GM04504 (cell line): ENCODE measurements at regions not wholly inside any gene's neighbourhood (a gene's known extent, or its start where the extent isn't known, plus 50 kb on each side); places are given as distances from the start of the nearest gene placed in this dataset.
A peak's percentile ranks its signal among the peaks of the same experiment; 100 is the strongest.
"Not testable (repeated sequence)": the region's sequence is repeated elsewhere in the genome, so short reads cannot be mapped to it uniquely, and the experiment has no call there.

Source experiments
- DNase-seq: peaks from one replicate; pipeline ENCODE4 v3.0.0-alpha.2; 2012; ENCODE audit warnings: low read depth

DNA sequence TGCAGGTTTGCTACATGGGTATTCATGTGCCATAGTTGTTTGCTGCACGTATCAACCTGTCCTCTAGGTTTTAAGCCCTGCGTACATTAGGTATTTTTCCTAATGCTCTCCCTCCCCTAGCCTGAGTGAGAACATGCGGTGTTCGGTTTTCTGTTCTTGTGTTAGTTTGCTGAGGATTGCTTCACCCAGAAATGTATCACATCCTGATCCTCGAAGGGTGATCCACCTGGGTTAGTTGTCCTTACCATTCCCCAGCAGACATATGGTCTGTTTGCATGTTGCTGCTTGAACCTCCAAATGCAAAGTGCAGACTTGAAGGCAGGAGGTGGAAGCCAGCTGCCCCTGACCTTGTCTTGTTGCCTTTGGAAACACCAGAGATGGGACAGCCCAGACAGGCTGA is 161.5 kb upstream of the WDR1 start:
- DNase-seq = no peak

DNA sequence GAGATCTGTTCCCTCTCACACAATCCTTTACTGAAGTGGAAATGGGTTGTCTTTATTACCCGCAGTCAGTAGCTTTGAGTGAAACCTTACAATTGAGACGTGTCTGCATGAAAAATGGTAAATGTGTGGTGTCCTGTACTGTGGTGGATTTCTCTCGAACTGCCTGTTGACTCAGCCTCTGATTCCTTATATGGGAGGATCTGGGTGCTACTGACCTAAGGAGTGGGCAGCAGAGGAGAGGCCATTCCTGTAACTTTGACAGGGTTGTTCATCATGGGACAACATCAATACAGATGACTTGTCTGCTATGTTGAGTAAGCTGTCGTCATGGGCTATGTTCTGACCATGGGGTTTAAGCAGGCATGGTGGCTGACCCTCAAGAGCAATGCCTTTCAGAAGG is 159.6 kb upstream of the WDR1 start:
- no peak for DNase-seq

DNA sequence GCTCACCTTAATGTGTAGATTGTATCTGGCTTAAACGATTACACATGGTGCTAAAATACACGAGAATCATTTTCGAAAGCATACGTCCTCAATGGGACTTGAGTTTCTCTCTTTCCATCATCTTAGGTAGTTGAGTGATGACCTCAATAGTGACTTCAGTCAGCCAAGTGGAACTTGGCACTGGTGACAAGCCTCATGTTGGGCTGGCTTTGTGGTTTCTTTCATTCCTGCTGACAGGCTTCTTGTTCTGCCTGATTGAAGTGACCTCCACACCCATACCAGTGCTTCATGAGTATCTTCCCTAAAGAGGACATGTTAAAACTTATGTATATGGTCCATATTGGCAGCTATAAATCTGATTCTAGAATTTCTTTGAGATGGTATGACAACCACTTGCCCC is 159.1 kb upstream of the WDR1 start:
- no peak for DNase-seq

DNA sequence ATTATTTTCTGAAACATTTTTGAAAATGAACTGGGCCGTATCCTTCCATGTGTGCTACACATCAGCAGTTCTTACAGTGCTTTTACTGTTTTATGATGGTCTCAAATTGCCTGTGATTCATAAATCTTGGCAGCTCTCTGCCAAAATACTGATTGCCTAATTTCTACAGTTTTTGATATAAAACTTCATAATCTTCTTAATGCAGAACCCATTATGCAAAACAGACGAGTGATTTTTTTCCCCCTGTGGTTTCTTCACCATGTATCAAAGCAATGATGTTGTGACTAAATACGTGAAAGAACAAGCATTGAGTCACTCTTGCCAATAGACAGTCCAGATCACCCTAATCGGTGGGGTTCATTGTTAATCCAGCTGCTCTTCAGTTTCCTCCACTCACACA is 156.4 kb upstream of the WDR1 start:
- peak; percentile 46 for DNase-seq

DNA sequence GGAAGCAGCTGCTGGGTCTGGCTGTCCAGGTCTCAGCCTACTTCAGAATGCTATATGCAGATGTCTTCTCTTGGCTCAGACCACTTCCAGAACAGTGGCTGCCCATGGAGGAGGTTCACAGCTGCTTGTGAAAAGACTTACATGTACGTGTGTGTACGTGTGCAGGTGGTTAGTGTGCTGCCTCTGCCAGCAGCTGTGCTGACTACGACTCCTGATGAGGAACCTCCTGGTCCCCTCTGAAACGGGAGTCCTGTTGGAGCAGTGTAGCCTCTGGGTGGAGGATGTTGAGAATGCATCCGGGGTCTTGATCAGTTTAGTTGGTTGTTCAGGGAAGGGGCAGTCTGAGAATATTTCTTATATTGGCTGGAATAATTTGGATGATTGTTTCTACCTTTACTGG is 155.9 kb upstream of the WDR1 start:
- no peak for DNase-seq

DNA sequence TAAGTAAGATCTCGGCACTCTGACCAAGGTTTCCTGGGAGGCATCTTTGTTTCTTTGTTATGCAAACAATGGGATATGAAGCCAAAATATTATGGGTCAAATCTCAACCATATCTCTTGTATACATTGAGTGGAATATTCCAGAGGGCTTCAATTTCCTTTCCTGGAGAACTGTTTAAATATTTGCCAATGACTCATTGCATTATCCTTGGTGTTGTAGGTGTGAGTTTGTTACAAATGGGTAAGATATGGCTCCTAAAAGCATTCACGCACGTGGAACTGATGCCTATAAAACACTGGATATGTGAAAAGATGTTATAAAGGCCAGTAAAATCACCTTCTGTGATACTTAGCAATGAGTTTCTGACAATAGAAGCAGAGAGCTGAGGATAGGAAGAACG is 150.5 kb upstream of the WDR1 start:
- no peak for DNase-seq

DNA sequence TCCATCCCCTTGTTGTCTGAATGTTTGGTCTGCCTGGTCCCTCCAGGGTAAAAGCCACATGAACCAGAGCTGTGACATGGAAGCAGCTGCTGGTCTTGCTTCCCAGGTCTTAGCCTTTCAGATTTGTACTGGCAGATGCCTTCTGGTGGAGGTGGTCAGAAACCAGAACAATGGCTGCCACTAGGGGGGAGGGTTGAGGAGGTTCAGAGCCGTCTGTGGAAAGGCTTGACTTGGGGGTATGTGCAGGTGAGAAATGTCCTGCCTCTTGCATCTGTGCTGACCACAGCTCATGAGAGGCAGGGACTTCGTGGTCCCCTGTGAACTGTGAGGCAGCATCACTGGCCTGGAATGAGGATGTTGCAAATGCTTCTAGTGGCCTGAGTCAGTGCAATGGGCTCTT is 144.2 kb upstream of the WDR1 start:
- DNase-seq = no peak

DNA sequence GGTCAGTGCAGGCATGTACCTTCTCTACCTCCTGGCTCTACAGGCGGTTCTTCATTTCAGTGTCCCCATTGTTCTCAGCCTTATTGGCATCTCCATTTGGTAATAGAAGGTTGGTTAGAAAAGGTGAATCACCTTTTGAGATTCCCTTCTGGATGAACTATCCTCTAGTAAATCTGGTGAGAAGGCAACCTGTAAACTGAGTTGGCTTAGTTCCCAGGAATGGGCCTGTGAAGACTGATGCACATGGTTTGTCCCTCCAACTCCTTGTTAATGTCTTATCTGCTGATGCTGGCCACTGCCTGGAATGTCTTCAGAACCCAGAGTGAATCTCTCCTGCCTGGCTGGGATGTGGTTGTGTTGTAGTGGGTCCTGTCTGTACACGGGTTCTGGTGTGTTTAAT is 143.4 kb upstream of the WDR1 start:
- no peak for DNase-seq

DNA sequence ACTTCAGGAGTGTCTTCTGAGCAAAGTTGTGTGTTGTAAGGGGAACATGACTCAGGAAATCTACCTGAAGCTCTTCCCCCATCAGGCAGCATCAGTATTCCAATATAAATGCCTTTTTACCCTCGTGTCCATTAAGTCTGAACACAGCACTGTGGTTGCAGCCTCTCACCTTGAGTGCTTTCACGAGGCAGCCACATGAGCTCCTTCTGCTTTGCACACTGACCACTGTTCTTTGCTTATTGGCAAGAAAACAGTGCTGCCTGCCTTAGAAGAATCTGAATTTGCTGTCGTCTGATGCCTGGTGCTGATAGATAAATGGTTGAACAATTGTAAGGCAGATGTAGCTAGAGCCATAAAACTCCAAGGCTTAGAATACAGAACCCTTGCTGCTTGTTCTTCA is 139.6 kb upstream of the WDR1 start:
- DNase-seq = no peak

DNA sequence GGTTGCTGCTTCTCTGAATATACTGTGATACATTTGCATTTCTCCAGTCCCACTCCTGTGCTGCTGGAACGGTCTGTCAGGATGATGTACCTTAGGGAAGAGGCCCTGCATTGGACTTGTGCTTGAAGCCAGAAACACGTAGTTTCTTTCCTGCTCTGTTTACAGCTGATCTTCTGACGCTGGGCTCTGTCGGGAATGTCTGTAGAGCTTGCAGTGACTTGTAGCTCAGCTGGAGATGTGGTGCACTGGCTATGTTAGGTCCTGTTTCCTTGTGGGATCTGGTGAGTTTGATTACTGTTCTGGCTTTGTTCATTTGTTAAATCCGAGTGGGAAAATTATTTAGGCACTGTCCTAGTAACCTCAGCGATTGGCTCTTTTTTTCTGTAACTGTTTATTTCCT is 137.2 kb upstream of the WDR1 start:
- DNase-seq = no peak

DNA sequence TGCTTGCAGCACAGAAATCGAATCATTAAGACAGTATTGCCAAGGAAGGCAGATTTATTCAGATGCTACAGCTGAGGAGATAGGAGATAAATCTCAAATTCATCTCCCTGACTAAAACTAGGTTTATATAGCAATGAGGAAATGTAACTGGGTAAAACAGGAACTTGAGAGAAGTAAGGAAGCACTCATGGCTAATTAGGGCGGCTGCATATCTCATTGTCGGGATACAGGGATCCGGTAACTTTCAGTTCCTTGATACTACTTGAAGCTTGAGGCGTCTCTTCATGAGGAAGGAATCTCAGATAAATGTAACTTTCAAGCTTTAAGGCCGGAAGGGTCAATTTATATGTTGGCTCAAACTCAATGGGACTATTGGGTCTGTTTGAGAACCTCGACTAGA is 129.2 kb upstream of the WDR1 start:
- DNase-seq = no peak

DNA sequence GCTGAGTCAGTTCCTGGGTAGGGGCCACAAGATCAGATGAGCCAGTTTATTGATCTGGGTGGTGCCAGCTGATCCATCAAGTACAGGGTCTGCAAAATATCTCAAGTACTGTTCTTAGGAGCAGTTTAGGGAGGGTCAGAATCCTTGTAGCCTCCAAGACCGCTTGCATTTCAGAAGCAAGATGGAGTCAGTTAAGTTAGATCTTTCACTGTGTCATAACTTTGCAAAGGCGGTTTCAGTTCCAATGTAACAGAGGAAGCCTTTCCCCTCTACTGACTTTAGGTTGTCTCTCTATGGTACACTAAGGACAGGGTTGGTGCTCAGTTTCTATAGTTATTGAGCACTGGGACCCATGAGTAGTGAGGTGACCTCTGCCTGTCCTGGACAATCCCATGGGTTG is 127.3 kb upstream of the WDR1 start:
- DNase-seq = no peak

DNA sequence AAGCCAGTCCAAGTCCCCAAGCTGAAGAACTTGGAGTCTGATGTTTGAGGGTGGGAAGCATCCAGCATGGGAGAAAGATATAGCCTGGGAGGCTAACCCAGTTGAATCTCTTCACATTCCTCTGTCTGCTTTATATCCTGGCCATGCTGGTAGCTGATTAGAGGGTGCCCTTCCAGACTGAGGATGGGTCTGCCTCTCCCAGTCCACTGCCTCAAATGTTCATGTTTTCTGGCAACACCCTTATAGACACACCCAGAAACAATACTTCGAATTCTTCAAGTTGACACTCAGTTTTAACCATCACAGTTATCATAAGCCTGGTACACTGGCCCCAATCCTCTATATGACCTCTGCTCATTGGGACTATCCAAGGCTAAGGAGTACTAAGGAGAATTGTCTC is 124.1 kb upstream of the WDR1 start:
- no peak for DNase-seq

DNA sequence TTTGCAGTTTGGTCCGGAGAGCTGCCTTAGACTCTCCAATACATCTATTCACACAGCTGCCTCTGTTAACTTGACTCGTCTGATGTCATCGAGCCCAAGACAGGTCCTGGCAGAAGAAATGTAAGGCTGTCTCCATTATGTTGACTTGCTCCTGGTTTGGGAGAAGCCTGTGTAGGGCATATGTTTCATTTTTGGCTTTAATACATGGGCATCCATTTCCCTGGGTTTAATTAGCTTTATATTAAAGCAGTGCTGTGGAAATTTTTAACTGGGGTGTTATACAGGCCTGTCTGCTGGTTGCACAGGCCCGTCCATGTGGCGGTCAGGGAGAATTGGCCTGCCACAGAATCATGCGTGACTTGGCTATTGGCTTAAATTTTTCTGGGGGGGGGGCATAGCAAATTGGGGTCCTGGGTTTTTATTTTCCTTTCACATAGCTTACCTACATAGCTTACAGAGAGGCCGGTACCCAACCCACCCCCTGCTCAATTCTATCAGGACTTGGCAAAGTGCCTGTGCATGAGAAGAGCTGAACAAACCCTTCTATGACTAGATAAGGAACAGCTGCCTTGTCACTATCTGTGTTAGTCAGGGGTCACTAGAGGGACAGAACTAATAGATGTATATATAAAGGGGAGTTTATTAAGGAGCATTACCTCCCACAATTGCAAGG is 123.5 kb upstream of the WDR1 start:
- no peak for DNase-seq

DNA sequence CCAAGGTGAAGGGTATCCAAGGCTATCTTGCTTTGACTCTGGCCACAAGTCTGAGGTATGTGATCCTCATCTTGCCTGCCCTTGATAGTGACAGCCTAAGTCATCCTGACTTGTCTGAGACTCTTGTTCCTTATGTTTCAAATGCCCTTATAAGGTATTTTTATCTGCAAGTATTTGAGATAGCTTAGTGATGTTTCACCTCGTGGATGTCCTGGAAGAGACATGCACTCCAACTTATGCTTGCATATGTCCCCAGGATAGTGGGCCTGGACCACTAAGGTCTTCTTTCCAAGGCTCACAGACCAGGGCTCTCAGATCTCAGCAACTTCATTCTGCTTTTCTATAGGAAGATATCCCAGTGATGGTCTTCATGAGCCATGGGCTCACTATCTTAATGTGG is 120.5 kb upstream of the WDR1 start:
- DNase-seq = no peak

DNA sequence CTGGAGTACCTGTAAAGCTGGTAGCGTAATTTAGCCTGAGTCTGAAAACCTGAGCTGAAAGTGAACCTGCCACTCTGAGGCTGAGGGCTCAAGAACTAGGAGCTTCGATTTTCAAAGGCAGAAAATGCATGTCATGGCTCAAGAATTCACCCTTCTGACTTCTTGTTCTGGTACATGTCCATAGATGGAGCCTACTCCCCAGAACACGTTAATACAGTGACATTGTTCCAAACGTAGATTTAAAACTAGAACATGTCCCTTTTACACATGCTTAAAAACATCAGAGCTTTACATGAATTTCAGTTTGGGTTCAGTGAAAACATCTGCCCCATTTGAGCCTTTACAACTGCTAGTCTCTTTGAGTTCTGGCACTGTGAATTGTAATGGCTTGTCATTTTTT is 115.5 kb upstream of the WDR1 start:
- no peak for DNase-seq

DNA sequence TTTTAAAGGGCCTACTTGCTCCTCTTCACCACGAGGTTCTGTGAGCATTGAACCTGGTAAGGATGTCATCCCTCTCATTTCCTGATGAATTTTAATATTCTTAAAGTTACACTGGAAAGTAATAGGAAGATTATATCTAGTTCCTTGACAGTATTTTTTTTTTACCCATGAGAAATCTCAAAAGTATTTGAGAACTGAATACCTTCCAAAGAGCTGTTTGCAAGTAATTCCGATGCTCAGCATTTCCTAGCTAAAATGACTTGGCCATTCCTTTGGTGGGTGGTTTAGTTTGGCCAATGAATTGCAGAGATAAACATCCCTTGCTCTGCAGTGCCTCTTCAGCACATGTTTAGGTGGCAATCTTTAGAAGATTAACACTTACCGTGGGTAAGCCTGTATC is 110.2 kb upstream of the WDR1 start:
- DNase-seq = peak; percentile 29

DNA sequence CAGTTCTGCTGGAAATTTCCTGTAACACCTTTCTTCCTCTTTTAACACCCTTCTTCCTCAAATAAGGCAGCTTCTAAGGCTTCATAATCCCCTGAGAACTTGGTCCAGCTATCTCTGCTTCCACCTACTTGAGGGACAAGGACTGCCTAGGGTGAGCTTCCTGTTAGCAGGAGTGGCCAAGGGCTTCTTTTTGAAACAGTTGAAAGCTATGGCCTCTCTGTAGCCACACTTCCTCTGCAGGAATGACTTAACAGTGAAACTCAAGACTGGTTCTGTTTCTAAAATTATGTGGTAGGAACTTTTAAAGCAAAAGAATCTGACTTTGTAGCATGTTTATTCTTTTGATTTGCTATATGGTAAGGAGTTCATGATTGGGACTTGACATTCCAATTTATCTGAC is 108.5 kb upstream of the WDR1 start:
- no peak for DNase-seq

DNA sequence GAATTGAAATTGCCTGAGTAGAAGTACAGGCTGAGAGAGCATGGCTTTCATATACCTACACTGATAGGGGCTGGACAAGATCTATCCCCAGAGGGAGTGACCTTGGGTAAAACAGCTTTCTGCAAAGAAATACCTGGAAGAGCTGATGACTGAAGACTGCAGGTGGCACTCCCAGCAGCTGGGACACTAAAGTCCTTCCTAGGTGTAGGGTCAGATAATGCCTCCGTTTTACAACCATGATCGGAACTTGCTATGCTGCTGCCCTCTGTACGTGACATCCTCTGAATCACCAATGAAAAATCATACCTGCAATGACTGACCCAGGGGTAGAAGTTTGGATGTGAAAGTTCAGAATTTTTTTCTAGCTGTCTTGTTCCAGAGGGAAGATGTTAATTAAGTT is 107.2 kb upstream of the WDR1 start:
- DNase-seq = no peak

DNA sequence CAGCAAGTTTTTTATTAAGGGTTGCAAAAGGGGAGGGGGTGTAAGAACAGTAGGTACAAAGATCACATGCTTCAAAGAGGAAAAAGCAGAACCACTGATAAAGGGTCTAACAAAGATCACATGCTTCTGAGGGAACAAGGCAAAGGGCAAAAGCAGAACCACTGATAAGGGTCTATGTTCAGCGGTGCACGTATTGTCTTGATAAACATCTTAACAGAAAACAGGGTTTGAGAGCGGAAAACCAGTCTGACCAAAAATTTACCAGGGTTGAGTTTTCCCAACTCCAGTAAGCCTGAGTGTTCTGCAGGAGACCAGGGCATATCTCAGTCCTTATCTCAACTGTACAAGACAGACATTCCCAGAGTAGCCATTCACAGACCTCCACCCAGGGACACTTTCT is 96.9 kb upstream of the WDR1 start:
- not testable (repeated sequence) for DNase-seq

DNA sequence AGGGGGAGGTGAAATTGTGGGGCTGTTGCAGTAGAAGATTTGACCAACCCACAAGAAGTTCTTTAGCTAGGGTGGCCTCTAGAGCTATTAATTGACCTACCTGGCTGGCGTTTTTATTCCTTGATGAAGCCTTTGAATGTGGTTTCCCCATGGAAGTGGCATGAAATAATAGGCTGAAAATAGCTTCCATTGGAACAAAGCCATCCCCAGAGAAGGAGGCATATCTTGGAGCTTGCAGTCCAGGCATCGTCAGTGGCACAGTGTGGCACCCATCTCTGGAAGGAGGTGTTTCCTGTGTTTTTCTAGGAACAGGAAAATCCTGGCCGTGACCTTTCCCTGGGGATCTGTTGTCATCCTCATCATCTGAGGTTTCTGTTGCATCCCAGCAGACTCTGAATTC is 96.3 kb upstream of the WDR1 start:
- no peak for DNase-seq

DNA sequence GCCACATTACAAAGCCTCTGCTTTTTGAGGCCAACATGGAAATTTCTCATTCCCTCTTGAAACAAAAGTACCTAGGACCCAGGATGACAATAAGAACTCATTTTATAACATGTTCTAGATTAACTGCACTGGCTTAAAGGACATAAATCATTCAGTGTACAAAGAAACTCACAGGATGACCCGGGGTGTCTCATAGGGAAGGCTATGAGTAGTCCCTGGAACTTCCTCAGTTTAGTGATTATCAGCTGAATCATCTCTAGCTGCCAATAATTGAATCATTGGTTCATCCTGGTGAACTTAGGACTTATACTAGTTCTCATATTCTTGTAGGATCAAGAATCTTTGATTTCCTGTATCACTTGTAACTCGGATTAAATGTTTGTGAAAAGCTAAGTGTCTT is 95.8 kb upstream of the WDR1 start:
- DNase-seq = no peak

DNA sequence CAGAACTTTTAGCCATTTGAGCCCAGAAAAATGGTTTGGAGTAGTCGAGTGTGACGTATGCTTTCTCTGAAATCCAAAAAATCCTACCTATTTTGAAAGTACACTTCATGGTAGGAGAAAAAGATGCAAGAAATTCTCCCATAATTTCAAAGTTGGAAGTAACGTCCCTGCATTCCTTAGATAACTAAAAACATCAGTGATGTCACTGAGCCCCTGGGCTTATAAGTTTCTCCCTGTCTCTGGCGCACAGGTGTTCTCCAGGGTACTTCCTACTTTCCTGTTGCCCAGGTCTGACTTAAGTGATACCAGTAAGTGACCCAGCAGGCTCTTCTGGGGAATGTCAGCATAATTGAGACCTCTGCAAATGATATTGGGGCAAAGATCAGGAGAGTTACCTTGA is 90.5 kb upstream of the WDR1 start:
- DNase-seq = no peak

DNA sequence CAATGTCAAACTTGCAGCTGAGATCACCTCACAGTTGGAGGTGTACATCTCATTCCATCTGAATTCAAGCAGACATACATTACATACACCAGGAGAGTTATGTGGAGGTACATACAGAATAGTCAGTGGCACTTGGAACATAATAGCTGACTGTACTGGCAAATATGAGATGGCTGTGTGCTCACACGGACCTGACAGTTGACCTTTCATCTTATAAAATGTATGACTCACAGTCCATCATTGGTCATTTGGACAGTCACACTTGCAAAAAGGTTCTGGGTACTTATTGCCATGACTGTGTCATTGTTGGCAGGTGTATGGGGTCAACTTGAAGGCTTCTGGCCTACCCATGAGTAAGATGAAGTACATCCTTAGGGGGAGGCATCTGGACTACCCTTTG is 88.6 kb upstream of the WDR1 start:
- no peak for DNase-seq
